B cell (primary cell): ENCODE measurements at regions not wholly inside any gene's neighbourhood (a gene's known extent, or its start where the extent isn't known, plus 50 kb on each side); places are given as distances from the start of the nearest gene placed in this dataset.

ENCODE experiments used
- EZH2 ChIP-seq: IDR thresholded peaks from 2 replicates; pipeline ENCODE4 v1.6.1; 2012; ENCODE audit warnings: borderline replicate concordance, low read depth, mild to moderate bottlenecking, moderate library complexity, low read length; ENCODE audit not compliant: insufficient read depth, poor library complexity, severe bottlenecking
- TF ChIP-seq, protein P1 (sequence below): fragments of 200-600 bp; IDR thresholded peaks from one replicate; pipeline ENCODE4 v1.8.0; 2022; ENCODE audit warnings: antibody characterized with exemption, mild to moderate bottlenecking

DNA sequence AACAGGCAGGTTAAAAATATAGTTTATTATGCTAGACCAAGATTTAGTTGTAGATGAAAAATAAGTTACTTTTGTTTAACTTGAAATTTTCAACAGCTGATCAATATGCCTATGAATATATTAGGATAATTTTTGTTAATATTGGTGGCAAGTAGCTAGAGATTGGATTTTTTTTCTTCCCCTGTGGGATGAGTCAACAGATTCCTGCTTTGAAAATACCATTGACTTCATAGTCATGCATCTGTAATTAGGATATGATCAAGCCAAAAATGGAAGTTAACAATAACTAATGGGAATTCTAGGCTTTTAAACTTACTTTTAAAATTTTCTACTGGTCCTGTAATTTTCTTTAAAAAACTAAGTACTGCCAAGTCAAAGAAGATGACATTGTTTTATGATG, 211.7 kb downstream of the ZIC1 start:
- TF ChIP-seq, protein P1, sequence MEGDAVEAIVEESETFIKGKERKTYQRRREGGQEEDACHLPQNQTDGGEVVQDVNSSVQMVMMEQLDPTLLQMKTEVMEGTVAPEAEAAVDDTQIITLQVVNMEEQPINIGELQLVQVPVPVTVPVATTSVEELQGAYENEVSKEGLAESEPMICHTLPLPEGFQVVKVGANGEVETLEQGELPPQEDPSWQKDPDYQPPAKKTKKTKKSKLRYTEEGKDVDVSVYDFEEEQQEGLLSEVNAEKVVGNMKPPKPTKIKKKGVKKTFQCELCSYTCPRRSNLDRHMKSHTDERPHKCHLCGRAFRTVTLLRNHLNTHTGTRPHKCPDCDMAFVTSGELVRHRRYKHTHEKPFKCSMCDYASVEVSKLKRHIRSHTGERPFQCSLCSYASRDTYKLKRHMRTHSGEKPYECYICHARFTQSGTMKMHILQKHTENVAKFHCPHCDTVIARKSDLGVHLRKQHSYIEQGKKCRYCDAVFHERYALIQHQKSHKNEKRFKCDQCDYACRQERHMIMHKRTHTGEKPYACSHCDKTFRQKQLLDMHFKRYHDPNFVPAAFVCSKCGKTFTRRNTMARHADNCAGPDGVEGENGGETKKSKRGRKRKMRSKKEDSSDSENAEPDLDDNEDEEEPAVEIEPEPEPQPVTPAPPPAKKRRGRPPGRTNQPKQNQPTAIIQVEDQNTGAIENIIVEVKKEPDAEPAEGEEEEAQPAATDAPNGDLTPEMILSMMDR = no peak
- TF ChIP-seq EZH2 = no peak
